IMR-90 (cell line): ENCODE measurements at regions not wholly inside any gene's neighbourhood (a gene's known extent, or its start where the extent isn't known, plus 50 kb on each side); places are given as distances from the start of the nearest gene placed in this dataset.
A peak's percentile ranks its signal among the peaks of the same experiment; 100 is the strongest.

Experiments
- ATAC-seq: fragments of 200-7000 bp; cut with Tn5 transposase; 2 replicates; pipeline ENCODE4 v1.9.1; 2020; ENCODE audit warnings: low read depth, mild to moderate bottlenecking, moderate library complexity
- BruUV-seq: library from RNA; stranded (reverse); fragments of 400-500 nt; replicated peaks from 2 replicates; lab custom pipeline; 2021; lab: Mats Ljungman, UMichigan
- CTCF ChIA-PET: fragments of 300-600 bp; formaldehyde crosslinking; extraction: SDS; loops from one replicate; lab custom pipeline; 2021; ENCODE audit warnings: antibody characterized with exemption; lab: Yijun Ruan, JAX
- POLR2A ChIA-PET: fragments of 300-600 bp; sonication (Branson Sonifier 250); formaldehyde crosslinking; loops from one replicate; lab custom pipeline; 2022; ENCODE audit warnings: antibody characterized with exemption; ENCODE audit not compliant: unreplicated experiment; lab: Charles Lee
- DNase-seq: peaks from one replicate; pipeline ENCODE4 v3.0.0; 2013
- H2AFZ ChIP-seq: replicated peaks from 2 replicates; pipeline ENCODE3; 2013; ENCODE audit warnings: low read length, mild to moderate bottlenecking; ENCODE audit not compliant: poor library complexity
- H2AK5ac ChIP-seq: 2 replicates; pipeline ENCODE4 v1.6.1; 2013; ENCODE audit warnings: low read depth, low read length, inconsistent platforms
- H2AK9ac ChIP-seq: replicated peaks from 2 replicates; pipeline ENCODE3; 2013; ENCODE audit warnings: mild to moderate bottlenecking, low read depth, low read length, moderate library complexity; ENCODE audit not compliant: poor library complexity
- H2BK120ac ChIP-seq: 2 replicates; pipeline ENCODE4 v1.6.1; 2013; ENCODE audit warnings: low read depth, low read length, inconsistent platforms
- H2BK15ac ChIP-seq: 3 replicates; pipeline ENCODE4 v1.6.1; 2013; ENCODE audit warnings: low read depth, low read length, inconsistent platforms
- H2BK20ac ChIP-seq: 2 replicates; pipeline ENCODE4 v1.6.1; 2013; ENCODE audit warnings: low read depth, mild to moderate bottlenecking, inconsistent platforms, low read length, moderate library complexity
- H2BK5ac ChIP-seq: 2 replicates; pipeline ENCODE4 v1.6.1; 2013; ENCODE audit warnings: mild to moderate bottlenecking, low read depth, low read length, inconsistent platforms; ENCODE audit not compliant: poor library complexity, severe bottlenecking
- H3K14ac ChIP-seq: replicated peaks from 2 replicates; pipeline ENCODE4 v1.6.1; 2013; ENCODE audit warnings: low read depth, low read length, inconsistent platforms
- H3K18ac ChIP-seq: 2 replicates; pipeline ENCODE4 v1.6.1; 2013; ENCODE audit warnings: low read depth, low read length, control low read depth
- H3K23ac ChIP-seq: 2 replicates; pipeline ENCODE4 v1.6.1; 2013; ENCODE audit warnings: low read depth, low read length, inconsistent platforms
- H3K27ac ChIP-seq: 2 replicates; pipeline ENCODE4 v1.5.1; 2013; ENCODE audit warnings: mild to moderate bottlenecking, control low read depth, low read length; ENCODE audit not compliant: insufficient read depth
- H3K27me3 ChIP-seq: 2 replicates; pipeline ENCODE4 v1.6.1; 2013; ENCODE audit warnings: low read length; ENCODE audit not compliant: control insufficient read depth, insufficient read depth
- H3K36me3 ChIP-seq: 2 replicates; pipeline ENCODE4 v1.6.1; 2013; ENCODE audit warnings: low read length, mixed read lengths; ENCODE audit not compliant: control insufficient read depth, insufficient read depth
- H3K4ac ChIP-seq: 2 replicates; pipeline ENCODE4 v1.6.1; 2013; ENCODE audit warnings: low read depth, low read length, inconsistent platforms
- H3K4me1 ChIP-seq: 2 replicates; pipeline ENCODE4 v1.6.1; 2013; ENCODE audit warnings: low read length, mixed read lengths; ENCODE audit not compliant: control insufficient read depth, insufficient read depth
- H3K4me2 ChIP-seq: 2 replicates; pipeline ENCODE4 v1.6.1; 2013; ENCODE audit warnings: low read depth, mild to moderate bottlenecking, control low read depth, low read length, moderate library complexity
- H3K4me3 ChIP-seq: 2 replicates; pipeline ENCODE4 v1.5.1; 2013; ENCODE audit warnings: low read depth, mild to moderate bottlenecking, control low read depth, low read length, moderate library complexity; ENCODE audit not compliant: insufficient read depth
- H3K56ac ChIP-seq: 2 replicates; pipeline ENCODE4 v1.6.1; 2013; ENCODE audit warnings: low read length, inconsistent platforms; ENCODE audit not compliant: insufficient read depth; ENCODE audit errors: extremely low read depth
- H3K79me1 ChIP-seq, 2 experiments: 2 replicates each; pipeline ENCODE4 v1.6.1; 2013; ENCODE audit warnings: low read length in 2 of 2, inconsistent platforms in 1 of 2, low read depth in 1 of 2
- H3K9ac ChIP-seq: 2 replicates; pipeline ENCODE4 v1.6.1; 2013; ENCODE audit warnings: low read depth, low read length, control low read depth
- H3K9me1 ChIP-seq: 2 replicates; pipeline ENCODE4 v1.6.1; 2013; ENCODE audit warnings: low read length, inconsistent platforms; ENCODE audit not compliant: insufficient read depth
- H3K9me3 ChIP-seq: 2 replicates; pipeline ENCODE4 v1.6.1; 2013; ENCODE audit warnings: low read length; ENCODE audit not compliant: control insufficient read depth, insufficient read depth
- H4K20me1 ChIP-seq: 2 replicates; pipeline ENCODE4 v1.6.1; 2013; ENCODE audit warnings: low read length, inconsistent platforms; ENCODE audit not compliant: insufficient read depth
- H4K5ac ChIP-seq: 2 replicates; pipeline ENCODE4 v1.6.1; 2013; ENCODE audit warnings: mild to moderate bottlenecking, low read depth, low read length, control low read depth
- H4K8ac ChIP-seq, 2 experiments: 2 replicates each; pipeline ENCODE4 v1.6.1; 2013; ENCODE audit warnings: low read depth in 2 of 2, low read length in 2 of 2, control low read depth in 1 of 2, inconsistent platforms in 1 of 2
- H4K91ac ChIP-seq: 2 replicates; pipeline ENCODE4 v1.6.1; 2013; ENCODE audit warnings: low read depth, low read length, inconsistent platforms; ENCODE audit not compliant: insufficient read depth
- CHD1 ChIP-seq: IDR thresholded peaks from 2 replicates; pipeline ENCODE4 v1.6.1; 2012; ENCODE audit warnings: low read depth, low read length, improper control_type of control experiment
- MXI1 ChIP-seq: IDR thresholded peaks from 2 replicates; pipeline ENCODE4 v1.6.1; 2012; ENCODE audit warnings: low read depth, mild to moderate bottlenecking, low read length, moderate library complexity, borderline replicate concordance
- SMC3 ChIP-seq: fragments of 150-350 bp; IDR thresholded peaks from 2 replicates; pipeline ENCODE4 v1.6.1; 2016; ENCODE audit warnings: low read depth, mild to moderate bottlenecking, antibody characterized with exemption, low read length, moderate library complexity
- WGBS, 2 experiments: methylation state at CpG; one replicate each; pipeline versions ENCODE4 v1.1.5 to v1.1.7; 2013; ENCODE audit warnings: missing lambda C conversion rate in 2 of 2; ENCODE audit not compliant: insufficient read length in 1 of 2; ENCODE audit errors: extremely low coverage in 2 of 2; 5-methylcytosine and 5-hydroxymethylcytosine counted together
- dilution Hi-C: fragments of 300-500 bp; cut with HindIII; formaldehyde crosslinking; loops from one replicate; pipeline ENCODE4 v1.14.3; 2018; ENCODE audit warnings: low sequenced_read_pairs; ENCODE audit not compliant: unreplicated experiment
- in situ Hi-C: fragments of 300-500 bp; cut with MboI; formaldehyde crosslinking; loops from 3 replicates; pipeline ENCODE4 v1.14.3; 2019; ENCODE audit warnings: low sequenced_read_pairs, inconsistent platforms, mixed read lengths
- intact Hi-C: fragments of 100-400 bp; cut with micrococcal nuclease; formaldehyde crosslinking; loops from 2 replicates; pipeline ENCODE4 v1.10.0; 2022
- TF ChIP-seq, protein P1 (sequence below): fragments of 150-350 bp; IDR thresholded peaks from 2 replicates; pipeline ENCODE4 v1.6.1; 2016; ENCODE audit warnings: low read depth, mild to moderate bottlenecking, low read length, moderate library complexity, borderline replicate concordance

DNA sequence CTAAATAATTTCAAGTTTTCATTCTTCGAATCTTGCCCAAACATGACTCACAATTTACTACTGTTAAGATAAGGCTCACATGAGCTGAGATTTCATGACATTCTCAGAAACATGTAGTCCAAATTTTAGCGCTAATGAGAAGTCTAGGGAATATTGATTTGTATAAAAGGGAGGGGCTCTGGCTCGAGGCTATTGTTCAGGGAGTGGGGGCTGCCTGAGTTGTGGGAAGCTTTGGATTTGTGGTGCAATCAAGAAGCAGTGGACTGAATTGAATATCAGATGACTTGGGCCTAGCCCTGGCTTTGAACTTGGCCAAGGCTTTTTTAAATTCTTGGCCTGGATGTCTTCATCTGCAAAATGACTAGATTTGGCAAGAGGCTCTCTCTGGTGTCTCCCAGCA, 674.9 kb upstream of the FANCL start:
- Histone ChIP-seq H2BK5ac (no peak overlapping the region), H3K18ac (no peak overlapping the region; the same call in 1 of the 2 replicates), H2BK120ac (no peak overlapping the region), H3K36me3 (no peaks in the 10 kb centered on the region), H2AK5ac (no peak overlapping the region), H4K91ac (0 out of 2 replicates have a peak overlapping the region, but pooled peaks have one; percentile 21), H3K4ac (no peak overlapping the region), H3K23ac (no peak overlapping the region), H4K20me1 (no peaks in the 10 kb centered on the region), H3K14ac (no peak overlapping the region), H3K4me3 (no peak overlapping the region), H2BK15ac (no peak overlapping the region), H3K9me3 (no peaks in the 10 kb centered on the region), H3K4me1 (peaks cover 14% of the 10 kb centered on the region; the same call in 1 of the 2 replicates), H3K9ac (no peak overlapping the region), H2AK9ac (no peak overlapping the region), H3K27ac (no peak overlapping the region), H3K27me3 (no peaks in the 10 kb centered on the region), H3K9me1 (peaks cover 5% of the 10 kb centered on the region), H4K5ac (no peak overlapping the region), H3K4me2 (no peak overlapping the region), H3K79me1 (peaks cover 0 to 4% of the 10 kb centered on the region in 2 experiments; a peak in 1 of 4 replicates), H2BK20ac (no peak overlapping the region), H3K56ac (no peak overlapping the region), H4K8ac (no peak overlapping the region), H2AFZ (no peak overlapping the region)
- BruUV-seq: no TSS peak
- TF ChIP-seq CHD1 (no peak), MXI1 (no peak), SMC3 (no peak)
- TF ChIP-seq, protein P1, sequence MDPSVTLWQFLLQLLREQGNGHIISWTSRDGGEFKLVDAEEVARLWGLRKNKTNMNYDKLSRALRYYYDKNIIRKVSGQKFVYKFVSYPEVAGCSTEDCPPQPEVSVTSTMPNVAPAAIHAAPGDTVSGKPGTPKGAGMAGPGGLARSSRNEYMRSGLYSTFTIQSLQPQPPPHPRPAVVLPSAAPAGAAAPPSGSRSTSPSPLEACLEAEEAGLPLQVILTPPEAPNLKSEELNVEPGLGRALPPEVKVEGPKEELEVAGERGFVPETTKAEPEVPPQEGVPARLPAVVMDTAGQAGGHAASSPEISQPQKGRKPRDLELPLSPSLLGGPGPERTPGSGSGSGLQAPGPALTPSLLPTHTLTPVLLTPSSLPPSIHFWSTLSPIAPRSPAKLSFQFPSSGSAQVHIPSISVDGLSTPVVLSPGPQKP: no peak
- ATAC-seq (no peak), DNase-seq (no peak)
- no CpG with 5 or more reads among the region's 3 CpGs for WGBS, 2 experiments
- ChIA-PET CTCF (no interaction called here), POLR2A (no interaction called here)
- dilution Hi-C loops (no loop called here), in situ Hi-C loops (no loop called here), intact Hi-C loops (no loop called here)
